K562 (cell line): ENCODE measurements at regions not wholly inside any gene's neighbourhood (a gene's known extent, or its start where the extent isn't known, plus 50 kb on each side); places are given as distances from the start of the nearest gene placed in this dataset.

Source experiments
- ATAC-seq: fragments of 200-7000 bp; cut with Tn5 transposase; 3 replicates; pipeline ENCODE4 v1.9.1; 2020; ENCODE audit warnings: moderate library complexity
- BruUV-seq: library from RNA; stranded (reverse); fragments of 400-500 nt; replicated peaks from 2 replicates; lab custom pipeline; 2021; lab: Mats Ljungman, UMichigan
- CTCF ChIA-PET: fragments of 300-600 bp; formaldehyde crosslinking; extraction: SDS; loops from one replicate; lab custom pipeline; 2021; ENCODE audit warnings: low intra/inter-chr PET ratio; lab: Yijun Ruan, JAX
- POLR2A ChIA-PET: fragments of 300-600, 350-650 bp; sonication (Branson Sonifier 250); formaldehyde crosslinking; extraction: SDS; loops from one replicate; lab custom pipeline; 2021; ENCODE audit warnings: antibody characterized with exemption, inconsistent platforms; lab: Yijun Ruan, JAX
- DNase-seq, 4 experiments: peaks; one replicate each; pipeline versions ENCODE4 v3.0.0 to v3.0.0-alpha.2; 2011 to 2018; ENCODE audit warnings: low spot score in 3 of 4, mixed read lengths in 3 of 4; ENCODE audit errors: extremely low read depth in 1 of 4
- FAIRE-seq: peaks from 2 replicates; lab custom pipeline; 2011; peaks lifted over from hg19 to GRCh38; lab: Jason Lieb, UNC
- H2AFZ ChIP-seq: 2 replicates; pipeline ENCODE4 v1.6.0; 2011; ENCODE audit warnings: low read depth, low read length, control low read depth, inconsistent platforms
- H3K27ac ChIP-seq: fragments of 200-600 bp; 3 replicates; pipeline ENCODE4 v1.8.0; 2011; ENCODE audit warnings: low read depth, mild to moderate bottlenecking, control low read depth, inconsistent platforms, low read length, moderate library complexity, mixed read lengths; ENCODE audit errors: extremely low read depth
- H3K27me3 ChIP-seq, 2 experiments: fragments of 300-600 bp in 1 of 2; 2 replicates in 1 of 2; 3 replicates in 1 of 2; pipeline versions ENCODE4 v1.6.0 to v1.8.0; 2011; ENCODE audit warnings: inconsistent platforms in 2 of 2, low read length in 2 of 2, mild to moderate bottlenecking in 1 of 2, mixed read lengths in 1 of 2, moderate library complexity in 1 of 2; ENCODE audit not compliant: control insufficient read depth in 2 of 2, insufficient read depth in 2 of 2
- H3K36me3 ChIP-seq: fragments of 300-600 bp; 3 replicates; pipeline ENCODE4 v1.8.0; 2011; ENCODE audit warnings: mild to moderate bottlenecking, low read length, inconsistent platforms; ENCODE audit not compliant: control insufficient read depth, insufficient read depth
- H3K4me1 ChIP-seq, 2 experiments: fragments of 200-600 bp in 1 of 2; replicated peaks in 1 of 2; 2 replicates in 1 of 2; 3 replicates in 1 of 2; pipeline versions ENCODE4 v1.5.1 to v1.8.0; 2011; ENCODE audit warnings: inconsistent platforms in 2 of 2, low read length in 2 of 2, mild to moderate bottlenecking in 1 of 2, mixed read lengths in 1 of 2, moderate library complexity in 1 of 2; ENCODE audit not compliant: control insufficient read depth in 2 of 2, insufficient read depth in 2 of 2
- H3K4me2 ChIP-seq: 2 replicates; pipeline ENCODE4 v1.6.1; 2011; ENCODE audit warnings: low read length, control low read depth, inconsistent platforms, mixed read lengths; ENCODE audit not compliant: insufficient read depth
- H3K4me3 ChIP-seq: fragments of 200-600 bp; sonication (generic), shearing (Covaris generic); 2 replicates; pipeline ENCODE4 v1.5.1; 2016; ENCODE audit warnings: control low read depth, inconsistent platforms
- H3K79me2 ChIP-seq: fragments of 200-600 bp; 3 replicates; pipeline ENCODE4 v1.8.0; 2011; ENCODE audit warnings: low read length, inconsistent platforms; ENCODE audit not compliant: control insufficient read depth, insufficient read depth
- H3K9ac ChIP-seq, 2 experiments: 2 replicates each; pipeline versions ENCODE4 v1.6.0 to v1.6.1; 2011; ENCODE audit warnings: low read depth in 2 of 2, low read length in 2 of 2, control low read depth in 1 of 2, inconsistent platforms in 1 of 2, mild to moderate bottlenecking in 1 of 2, mixed read lengths in 1 of 2; ENCODE audit not compliant: insufficient read depth in 1 of 2
- H3K9me1 ChIP-seq: one replicate; pipeline ENCODE4 v1.6.0; 2011; ENCODE audit warnings: inconsistent platforms, mild to moderate bottlenecking, low read length, moderate library complexity; ENCODE audit not compliant: control insufficient read depth, insufficient read depth
- H3K9me3 ChIP-seq: replicated peaks from 2 replicates; pipeline ENCODE4 v1.5.1; 2011; ENCODE audit warnings: low read depth, low read length, inconsistent platforms; ENCODE audit not compliant: control insufficient read depth, insufficient read depth
- H4K20me1 ChIP-seq: replicated peaks from 2 replicates; pipeline ENCODE4 v1.6.1; 2011; ENCODE audit warnings: low read length, inconsistent platforms, mixed read lengths; ENCODE audit not compliant: control insufficient read depth, insufficient read depth
- ARID1B ChIP-seq: fragments of 450-650 bp; IDR thresholded peaks from 2 replicates; pipeline ENCODE4 v1.6.1; 2016; ENCODE audit warnings: antibody characterized with exemption, mild to moderate bottlenecking, inconsistent platforms
- CREB3 ChIP-seq: fragments of 450-650 bp; conservative IDR thresholded peaks from 2 replicates; pipeline ENCODE4 v1.6.1; 2016; ENCODE audit warnings: missing genetic modification characterization, low read depth, mild to moderate bottlenecking, missing compliant biosample characterization, moderate library complexity
- CREB5 ChIP-seq: fragments of 250-450 bp; sonication (Bioruptor Pico); IDR thresholded peaks from 2 replicates; pipeline ENCODE4 v1.5.0; 2020; ENCODE audit warnings: mild to moderate bottlenecking
- ETS2 ChIP-seq: IDR thresholded peaks from 2 replicates; pipeline ENCODE4 v1.6.1; 2016; ENCODE audit warnings: borderline replicate concordance, missing genetic modification characterization, mild to moderate bottlenecking, moderate library complexity, missing compliant biosample characterization; ENCODE audit not compliant: poor library complexity, severe bottlenecking
- FOXK2 ChIP-seq, 2 experiments: fragments of 450-650 bp; IDR thresholded peaks in 1 of 2; conservative IDR thresholded peaks in 1 of 2; 2 replicates each; pipeline ENCODE4 v1.6.1; 2016; ENCODE audit warnings: low read depth in 2 of 2, mild to moderate bottlenecking in 1 of 2
- XRCC5 ChIP-seq: fragments of 200-400 bp; formaldehyde crosslinking; IDR thresholded peaks from 2 replicates; pipeline ENCODE4 v1.6.1; 2017; ENCODE audit warnings: low read depth, mild to moderate bottlenecking, low read length
- WGBS: fragments of 100-300 bp; shearing (Covaris generic); methylation state at CpG from one replicate; pipeline ENCODE4 v1.1.6; 2016; ENCODE audit warnings: low coverage, mixed read lengths; ENCODE audit not compliant: insufficient coverage; ENCODE audit errors: missing lambda C conversion rate; 5-methylcytosine and 5-hydroxymethylcytosine counted together
- in situ Hi-C: fragments of 300-500 bp; cut with MboI; formaldehyde crosslinking; loops from 4 replicates; pipeline ENCODE4 v1.15.0; 2018; ENCODE audit warnings: inconsistent platforms, mixed read lengths
- intact Hi-C: fragments of 100-400 bp; cut with micrococcal nuclease; formaldehyde crosslinking; loops from 2 replicates; pipeline ENCODE4 v1.14.2; 2022
- TF ChIP-seq, protein P1 (sequence below): fragments of 450-650 bp; IDR thresholded peaks from 2 replicates; pipeline ENCODE4 v1.6.1; 2016; ENCODE audit warnings: missing biosample characterization, missing genetic modification characterization

GRCh38 chr12:127150028-127150427 lies 1116.9 kb upstream of the TMEM132C start:
- DNase-seq = no peak
- no peak overlapping the region for H3K9ac ChIP-seq
- H3K9me1 ChIP-seq = no peaks in the 10 kb centered on the region
- intact Hi-C loops = loop anchor here (10.0 kb wide), 1 partner anchor 85 kb away; no protein-coding TSS in a partner anchor
- no peak overlapping the region for H2AFZ ChIP-seq
- peaks cover 94% of the 10 kb centered on the region for H3K79me2 ChIP-seq
- TF ChIP-seq ARID1B = no peak
- no peak for TF ChIP-seq CREB5 (CRISPR knock-in tag)
- no peak for TF ChIP-seq CREB3 (tag)
- TF ChIP-seq XRCC5 = no peak
- no peak for TF ChIP-seq ETS2
- TF ChIP-seq, protein P1, sequence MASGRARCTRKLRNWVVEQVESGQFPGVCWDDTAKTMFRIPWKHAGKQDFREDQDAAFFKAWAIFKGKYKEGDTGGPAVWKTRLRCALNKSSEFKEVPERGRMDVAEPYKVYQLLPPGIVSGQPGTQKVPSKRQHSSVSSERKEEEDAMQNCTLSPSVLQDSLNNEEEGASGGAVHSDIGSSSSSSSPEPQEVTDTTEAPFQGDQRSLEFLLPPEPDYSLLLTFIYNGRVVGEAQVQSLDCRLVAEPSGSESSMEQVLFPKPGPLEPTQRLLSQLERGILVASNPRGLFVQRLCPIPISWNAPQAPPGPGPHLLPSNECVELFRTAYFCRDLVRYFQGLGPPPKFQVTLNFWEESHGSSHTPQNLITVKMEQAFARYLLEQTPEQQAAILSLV (tag) = no peak
- TF ChIP-seq FOXK2 (conservative IDR thresholded peaks at IDR 0.05 in 1 of 2, IDR thresholded peaks at IDR 0.05 in 1 of 2; ENCODE audit: low read depth in 2 of 2) = no peak
- H3K4me1 ChIP-seq = peaks cover 13 to 15% of the 10 kb centered on the region in 2 experiments; a peak in 4 of 5 replicates
- H3K27ac ChIP-seq = no peak overlapping the region
- peak overlapping the region; percentile 19; the same call in 1 of the 2 replicates for H3K4me2 ChIP-seq
- peaks cover 72% of the 10 kb centered on the region for H3K36me3 ChIP-seq
- no peak overlapping the region for H3K4me3 ChIP-seq
- H3K27me3 ChIP-seq = no peaks in the 10 kb centered on the region
- no peak for ATAC-seq
- ChIA-PET CTCF (interaction anchor here (0.9 kb wide), 1 partner anchor 130 kb away, joined by 3 read pairs; no protein-coding TSS in a partner anchor), POLR2A (no interaction called here)
- BruUV-seq = no TSS peak
- 58% methylated on average over 3 of the region's 3 CpGs for WGBS
- H3K9me3 ChIP-seq = 0 out of 2 replicates have a peak, but pooled peaks cover 4% of the 10 kb centered on the region
- in situ Hi-C loops = no loop called here
- no peak for FAIRE-seq
- H4K20me1 ChIP-seq = no peaks in the 10 kb centered on the region
